NT2/D1 (cell line): ENCODE measurements at regions not wholly inside any gene's neighbourhood (a gene's known extent, or its start where the extent isn't known, plus 50 kb on each side); places are given as distances from the start of the nearest gene placed in this dataset.

Experiments
- SUZ12 ChIP-seq: IDR thresholded peaks from 2 replicates; pipeline ENCODE4 v1.6.1; 2011; ENCODE audit not compliant: insufficient read length, insufficient read depth; ENCODE audit errors: extremely low read depth
- ZNF274 ChIP-seq: IDR thresholded peaks from 2 replicates; pipeline ENCODE4 v1.6.1; 2011; ENCODE audit warnings: mild to moderate bottlenecking, low read depth, low read length

DNA sequence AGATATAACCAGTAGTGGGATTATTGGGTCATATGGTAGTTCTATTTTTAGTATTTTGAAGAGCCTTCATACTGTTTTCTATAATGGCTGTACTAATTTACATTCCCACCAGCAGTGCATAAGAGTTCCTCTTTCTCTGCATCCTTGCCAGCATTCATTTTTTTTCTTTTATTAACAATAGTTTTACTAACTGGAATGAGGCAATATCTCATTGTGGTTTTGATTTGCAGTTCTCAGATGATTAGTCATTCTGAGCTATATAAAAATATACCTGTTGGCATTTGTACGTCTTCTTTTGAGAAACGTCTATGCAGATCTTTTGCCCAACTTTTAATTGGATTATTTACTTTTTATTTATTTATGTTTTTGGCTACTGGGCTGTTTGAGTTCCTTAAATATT lies 1579.3 kb upstream of the CDH6 start:
- no peak for TF ChIP-seq SUZ12
- TF ChIP-seq ZNF274: no peak
